B cell (primary cell): ENCODE measurements at regions not wholly inside any gene's neighbourhood (a gene's known extent, or its start where the extent isn't known, plus 50 kb on each side); places are given as distances from the start of the nearest gene placed in this dataset.

Experiments used
- CTCF ChIP-seq: fragments of 200-600 bp; IDR thresholded peaks from one replicate; pipeline ENCODE4 v1.8.0; 2022; ENCODE audit warnings: antibody characterized with exemption, mild to moderate bottlenecking
- EZH2 ChIP-seq: IDR thresholded peaks from 2 replicates; pipeline ENCODE4 v1.6.1; 2012; ENCODE audit warnings: borderline replicate concordance, low read depth, mild to moderate bottlenecking, moderate library complexity, low read length; ENCODE audit not compliant: insufficient read depth, poor library complexity, severe bottlenecking

DNA sequence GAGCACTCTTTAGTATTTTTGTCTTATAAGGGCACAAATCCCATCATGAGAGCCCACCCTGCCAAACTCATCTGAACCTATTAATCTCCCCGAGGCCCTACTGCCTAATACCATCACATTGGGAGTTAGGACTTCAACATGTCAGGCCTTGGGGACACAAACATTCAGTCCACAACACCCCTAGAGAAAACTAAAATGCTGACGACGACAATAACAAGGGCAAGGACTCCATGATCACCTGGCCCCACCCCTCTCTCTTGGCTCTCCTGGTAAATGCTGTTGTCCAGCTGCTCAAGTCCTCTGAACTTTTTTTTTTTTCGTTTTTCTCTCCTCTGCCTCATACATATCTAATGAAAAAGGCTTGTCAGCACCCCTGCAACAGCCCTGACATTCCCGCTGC lies 118.8 kb upstream of the MKI67 start:
- no peak for TF ChIP-seq CTCF
- TF ChIP-seq EZH2, result no peak
